ENCODE measurements at regions not wholly inside any gene's neighbourhood (a gene's known extent, or its start where the extent isn't known, plus 50 kb on each side); places are given as distances from the start of the nearest gene placed in this dataset.

DNA sequence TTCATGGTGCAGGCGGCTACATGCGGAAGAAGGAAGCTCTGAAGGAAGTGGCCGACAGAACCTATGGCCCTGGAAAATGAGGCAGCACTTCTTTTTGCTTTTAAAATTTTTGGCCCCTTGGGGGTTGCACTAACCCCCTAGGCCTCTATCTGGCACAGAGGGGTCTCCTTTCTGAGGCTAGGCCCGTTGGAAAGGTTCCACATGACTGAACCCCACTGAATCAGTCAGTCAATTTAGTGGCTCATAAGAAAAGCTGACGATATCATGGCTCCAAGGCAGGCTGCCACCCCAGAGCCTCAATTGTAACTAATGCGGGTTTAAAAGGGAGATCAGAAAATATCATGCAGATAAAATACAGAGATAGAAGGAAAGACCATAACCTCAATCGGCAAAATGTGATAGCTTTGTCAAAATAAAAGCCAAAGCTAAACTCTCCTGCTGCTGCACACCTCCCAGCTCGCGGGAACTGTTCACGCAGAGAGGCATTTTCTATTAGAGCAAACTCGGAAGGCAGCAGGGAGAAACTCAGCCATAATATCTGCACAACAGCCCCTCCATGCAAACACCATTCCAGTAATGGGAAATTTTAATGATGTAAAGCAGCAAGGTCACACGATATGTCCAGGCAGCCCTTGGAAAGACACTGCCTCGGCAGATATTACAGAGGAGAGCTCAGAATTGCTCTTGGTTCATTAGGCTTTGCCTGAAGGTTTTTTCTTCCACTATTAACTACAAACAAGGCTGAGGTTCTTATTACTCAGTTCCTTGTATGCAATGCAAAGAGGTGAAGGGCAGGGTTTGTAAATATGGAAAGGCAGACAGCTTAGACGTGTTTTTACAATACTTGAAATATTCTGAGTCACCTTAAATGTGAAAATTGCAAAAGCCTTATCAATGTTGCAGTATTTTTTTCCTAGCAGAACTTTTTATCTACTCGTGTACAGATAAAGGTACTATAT lies 200.4 kb upstream of the PMFBP1 start:
- Histone ChIP-seq H3K79me2 (ENCODE audit: control insufficient read depth, low read length) (no peaks in the 10 kb centered on the region), H3F3A (ENCODE audit: control insufficient read depth, insufficient read depth) (no peaks in the 10 kb centered on the region), H3K36me3 (ENCODE audit: control insufficient read depth, low read length) (no peaks in the 10 kb centered on the region), H3K9me3 (ENCODE audit: control insufficient read depth, insufficient read depth, low read length) (no peaks in the 10 kb centered on the region), H3K4me2 (ENCODE audit: low read length) (no peak overlapping the region), H3K27ac (ENCODE audit: low read depth, low read length) (no peak overlapping the region), H3K4me3 (ENCODE audit: low read length) (no peak overlapping the region), H3K27me3 (ENCODE audit: control insufficient read depth, low read length) (no peaks in the 10 kb centered on the region), H4K20me1 (ENCODE audit: control insufficient read depth, insufficient read depth, low read depth, low read length) (no peaks in the 10 kb centered on the region), H3K4me1 (ENCODE audit: control insufficient read depth, low read length) (no peaks in the 10 kb centered on the region), H3K9me2 (replicated peaks; ENCODE audit: control insufficient read depth, low read length) (no peaks in the 10 kb centered on the region)
- TF ChIP-seq, protein P1, sequence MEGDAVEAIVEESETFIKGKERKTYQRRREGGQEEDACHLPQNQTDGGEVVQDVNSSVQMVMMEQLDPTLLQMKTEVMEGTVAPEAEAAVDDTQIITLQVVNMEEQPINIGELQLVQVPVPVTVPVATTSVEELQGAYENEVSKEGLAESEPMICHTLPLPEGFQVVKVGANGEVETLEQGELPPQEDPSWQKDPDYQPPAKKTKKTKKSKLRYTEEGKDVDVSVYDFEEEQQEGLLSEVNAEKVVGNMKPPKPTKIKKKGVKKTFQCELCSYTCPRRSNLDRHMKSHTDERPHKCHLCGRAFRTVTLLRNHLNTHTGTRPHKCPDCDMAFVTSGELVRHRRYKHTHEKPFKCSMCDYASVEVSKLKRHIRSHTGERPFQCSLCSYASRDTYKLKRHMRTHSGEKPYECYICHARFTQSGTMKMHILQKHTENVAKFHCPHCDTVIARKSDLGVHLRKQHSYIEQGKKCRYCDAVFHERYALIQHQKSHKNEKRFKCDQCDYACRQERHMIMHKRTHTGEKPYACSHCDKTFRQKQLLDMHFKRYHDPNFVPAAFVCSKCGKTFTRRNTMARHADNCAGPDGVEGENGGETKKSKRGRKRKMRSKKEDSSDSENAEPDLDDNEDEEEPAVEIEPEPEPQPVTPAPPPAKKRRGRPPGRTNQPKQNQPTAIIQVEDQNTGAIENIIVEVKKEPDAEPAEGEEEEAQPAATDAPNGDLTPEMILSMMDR (IDR thresholded peaks at IDR 0.05; ENCODE audit: low read depth, low read length, poor library complexity, severe bottlenecking): no peak
- TF ChIP-seq EZH2phosphoT487 (IDR thresholded peaks at IDR 0.05; ENCODE audit: borderline replicate concordance, low read length): no peak

DNA sequence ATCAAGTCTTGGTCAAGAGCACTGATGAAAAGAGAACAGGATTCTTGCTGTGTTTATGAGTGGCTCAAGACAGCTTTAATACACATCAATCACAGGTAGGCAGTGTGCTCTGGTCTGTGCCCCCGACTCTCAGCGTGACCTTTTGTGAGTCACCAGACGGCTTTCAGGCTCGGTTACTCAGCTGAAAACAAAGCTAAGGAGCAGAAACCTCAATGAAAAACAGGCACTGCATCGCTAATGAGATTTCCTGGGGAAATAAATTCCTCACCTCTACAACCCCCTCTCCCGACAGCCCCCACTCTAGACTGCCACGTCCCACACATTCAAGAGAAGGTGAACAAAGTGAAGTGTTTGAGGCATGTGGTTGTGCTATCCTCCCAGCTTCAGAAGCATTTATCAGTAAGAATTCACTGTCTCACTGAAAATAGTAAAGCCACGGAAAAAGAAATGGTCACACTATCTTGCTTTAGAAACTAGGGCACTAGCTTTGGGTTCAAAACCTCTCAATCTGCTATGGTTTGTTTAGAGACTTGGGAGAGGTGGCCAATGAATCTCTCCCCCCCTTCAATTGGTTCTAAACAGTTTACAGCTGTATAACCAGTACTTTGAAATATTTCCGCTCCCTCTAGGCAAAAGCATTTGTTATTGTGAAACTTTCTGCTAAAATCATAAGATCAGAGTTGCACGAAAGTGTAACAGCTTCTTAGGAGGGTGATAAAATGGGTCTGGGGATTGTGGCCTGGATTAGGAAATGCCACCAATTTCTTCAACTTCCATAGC lies 199.5 kb upstream of the PMFBP1 start:
- no peak overlapping the region for H3K4me3 ChIP-seq (ENCODE audit: low read length)
- no peaks in the 10 kb centered on the region for H4K20me1 ChIP-seq (ENCODE audit: control insufficient read depth, insufficient read depth, low read depth, low read length)
- H3K27ac ChIP-seq (ENCODE audit: low read depth, low read length): no peak overlapping the region
- H3K27me3 ChIP-seq (ENCODE audit: control insufficient read depth, low read length): no peaks in the 10 kb centered on the region
- no peaks in the 10 kb centered on the region for H3K36me3 ChIP-seq (ENCODE audit: control insufficient read depth, low read length)
- no peaks in the 10 kb centered on the region for H3K9me2 ChIP-seq (replicated peaks; ENCODE audit: control insufficient read depth, low read length)
- H3K4me2 ChIP-seq (ENCODE audit: low read length): no peak overlapping the region
- H3K4me1 ChIP-seq (ENCODE audit: control insufficient read depth, low read length): no peaks in the 10 kb centered on the region
- TF ChIP-seq, protein P1 (IDR thresholded peaks at IDR 0.05; ENCODE audit: low read depth, low read length, poor library complexity, severe bottlenecking): no peak
- TF ChIP-seq EZH2phosphoT487 (IDR thresholded peaks at IDR 0.05; ENCODE audit: borderline replicate concordance, low read length): no peak
- H3F3A ChIP-seq (ENCODE audit: control insufficient read depth, insufficient read depth): no peaks in the 10 kb centered on the region
- no peaks in the 10 kb centered on the region for H3K9me3 ChIP-seq (ENCODE audit: control insufficient read depth, insufficient read depth, low read length)
- no peaks in the 10 kb centered on the region for H3K79me2 ChIP-seq (ENCODE audit: control insufficient read depth, low read length)

- no peaks in the 10 kb centered on the region for H3K79me2 ChIP-seq (ENCODE audit: control insufficient read depth, low read length)
Observed at GRCh38 chr16:72369274-72369673, 197.3 kb upstream of the PMFBP1 start.

More at GRCh38 chr16:72369274-72369673, 197.3 kb upstream of the PMFBP1 start:
- no peak overlapping the region for H3K27ac ChIP-seq (ENCODE audit: low read depth, low read length)
- no peak overlapping the region for H3K4me3 ChIP-seq (ENCODE audit: low read length)
- no peaks in the 10 kb centered on the region for H3F3A ChIP-seq (ENCODE audit: control insufficient read depth, insufficient read depth)
- H3K27me3 ChIP-seq (ENCODE audit: control insufficient read depth, low read length): no peaks in the 10 kb centered on the region
- no peak overlapping the region for H3K4me2 ChIP-seq (ENCODE audit: low read length)
- TF ChIP-seq, protein P1 (IDR thresholded peaks at IDR 0.05; ENCODE audit: low read depth, low read length, poor library complexity, severe bottlenecking): no peak
- no peaks in the 10 kb centered on the region for H4K20me1 ChIP-seq (ENCODE audit: control insufficient read depth, insufficient read depth, low read depth, low read length)
- H3K9me2 ChIP-seq (replicated peaks; ENCODE audit: control insufficient read depth, low read length): no peaks in the 10 kb centered on the region
- H3K36me3 ChIP-seq (ENCODE audit: control insufficient read depth, low read length): no peaks in the 10 kb centered on the region
- H3K4me1 ChIP-seq (ENCODE audit: control insufficient read depth, low read length): no peaks in the 10 kb centered on the region
- 0 out of 2 replicates have a peak, but pooled peaks cover 3% of the 10 kb centered on the region for H3K9me3 ChIP-seq (ENCODE audit: control insufficient read depth, insufficient read depth, low read length)

Measured in DOHH2 (cell line).